Renal cortical epithelial cell (primary cell): ENCODE measurements at regions not wholly inside any gene's neighbourhood (a gene's known extent, or its start where the extent isn't known, plus 50 kb on each side); places are given as distances from the start of the nearest gene placed in this dataset.
"Not testable (repeated sequence)": the region's sequence is repeated elsewhere in the genome, so short reads cannot be mapped to it uniquely, and the experiment has no call there.

Source experiments
- DNase-seq: peaks from one replicate; pipeline ENCODE4 v3.0.0-alpha.2; 2011; ENCODE audit warnings: low read depth

GRCh38 chr2:207409517-207409916 is 120.2 kb upstream of the CREB1 start:
- DNase-seq: no peak

- DNase-seq: no peak
These were observed 116.9 kb upstream of the CREB1 start for GRCh38 chr2:207412787-207413310.

- DNase-seq: no peak
These were observed 116.3 kb upstream of the CREB1 start for GRCh38 chr2:207413376-207413907.

- no peak for DNase-seq
These were observed 113.7 kb upstream of the CREB1 start for GRCh38 chr2:207416111-207416510.

- no peak for DNase-seq
These were observed 112.9 kb upstream of the CREB1 start for GRCh38 chr2:207416900-207417299.

GRCh38 chr2:207417301-207417718 is 112.5 kb upstream of the CREB1 start:
- peak; percentile 36 for DNase-seq

GRCh38 chr2:207418419-207418818 is 111.3 kb upstream of the CREB1 start:
- no peak for DNase-seq

- DNase-seq: no peak
These were observed 110.4 kb upstream of the CREB1 start for GRCh38 chr2:207419331-207419730.

- DNase-seq: no peak
These were observed 108.1 kb upstream of the CREB1 start for GRCh38 chr2:207421671-207422070.

- no peak for DNase-seq
These were observed 107.4 kb upstream of the CREB1 start for GRCh38 chr2:207422380-207422779.

- peak; percentile 91 for DNase-seq
These were observed 105.9 kb upstream of the CREB1 start for GRCh38 chr2:207423886-207424285.

GRCh38 chr2:207427986-207428385 is 101.8 kb upstream of the CREB1 start:
- no peak for DNase-seq

- no peak for DNase-seq
These were observed 101.2 kb upstream of the CREB1 start for GRCh38 chr2:207428573-207428972.

- no peak for DNase-seq
These were observed 97.3 kb upstream of the CREB1 start for GRCh38 chr2:207432453-207432852.

GRCh38 chr2:207434306-207434705 is 95.5 kb upstream of the CREB1 start:
- DNase-seq: peak; percentile 54

- no peak for DNase-seq
These were observed 94.8 kb upstream of the CREB1 start for GRCh38 chr2:207434899-207435465.

- no peak for DNase-seq
These were observed 92.6 kb upstream of the CREB1 start for GRCh38 chr2:207437136-207437523.

GRCh38 chr2:207437524-207438143 is 92.1 kb upstream of the CREB1 start:
- DNase-seq: no peak

- no peak for DNase-seq
These were observed 91.2 kb upstream of the CREB1 start for GRCh38 chr2:207438414-207439126.

GRCh38 chr2:207439881-207440280 is 89.9 kb upstream of the CREB1 start:
- not testable (repeated sequence) for DNase-seq

- DNase-seq: no peak
These were observed 85.0 kb upstream of the CREB1 start for GRCh38 chr2:207444756-207445155.

- no peak for DNase-seq
These were observed 83.1 kb upstream of the CREB1 start for GRCh38 chr2:207446653-207447052.

- peak; percentile 16 for DNase-seq
These were observed 81.8 kb upstream of the CREB1 start for GRCh38 chr2:207448006-207448405.
